AG04449 (cell line): ENCODE measurements at regions not wholly inside any gene's neighbourhood (a gene's known extent, or its start where the extent isn't known, plus 50 kb on each side); places are given as distances from the start of the nearest gene placed in this dataset.
"Not testable (repeated sequence)": the region's sequence is repeated elsewhere in the genome, so short reads cannot be mapped to it uniquely, and the experiment has no call there.

Experiments used
- CTCF ChIA-PET: fragments of 350-600 bp; formaldehyde crosslinking; extraction: SDS; loops from one replicate; lab custom pipeline; 2021; ENCODE audit warnings: antibody characterized with exemption; lab: Yijun Ruan, JAX
- POLR2A ChIA-PET: fragments of 400-600, 350-600 bp; formaldehyde crosslinking; extraction: SDS; loops from one replicate; lab custom pipeline; 2020; ENCODE audit warnings: antibody characterized with exemption, inconsistent platforms; lab: Yijun Ruan, JAX
- DNase-seq: peaks from one replicate; pipeline ENCODE4 v3.0.0-alpha.2; 2010; ENCODE audit warnings: low read depth, low spot score
- H3K4me3 ChIP-seq: 2 replicates; pipeline ENCODE4 v1.5.1; 2011; ENCODE audit warnings: low read depth, mild to moderate bottlenecking, control low read depth, low read length
- TF ChIP-seq, protein P1 (sequence below): IDR thresholded peaks from one replicate; pipeline ENCODE4 v1.5.1; 2011; ENCODE audit warnings: mild to moderate bottlenecking, moderate library complexity, low read length, control low read depth, inconsistent platforms; ENCODE audit not compliant: insufficient read depth; ENCODE audit errors: missing control alignments

DNA sequence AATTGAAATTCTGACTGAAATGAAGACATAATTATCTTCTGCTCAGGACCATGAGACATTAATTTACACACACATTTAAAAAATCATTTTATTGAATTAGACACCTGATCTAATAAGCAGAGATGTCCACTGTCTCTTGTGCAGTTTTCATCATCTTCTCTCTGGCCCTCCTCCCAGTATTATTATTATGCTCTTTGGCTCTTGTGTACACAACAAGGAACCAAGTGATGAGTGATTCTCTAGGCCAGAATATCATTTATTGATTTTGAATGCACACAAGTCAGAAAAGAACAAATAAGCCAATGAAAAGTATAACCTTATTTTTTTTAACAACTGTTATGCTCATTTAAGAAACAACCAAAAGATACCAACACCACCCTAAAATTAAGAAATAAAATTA is 244.7 kb upstream of the KRR1 start:
- TF ChIP-seq, protein P1, sequence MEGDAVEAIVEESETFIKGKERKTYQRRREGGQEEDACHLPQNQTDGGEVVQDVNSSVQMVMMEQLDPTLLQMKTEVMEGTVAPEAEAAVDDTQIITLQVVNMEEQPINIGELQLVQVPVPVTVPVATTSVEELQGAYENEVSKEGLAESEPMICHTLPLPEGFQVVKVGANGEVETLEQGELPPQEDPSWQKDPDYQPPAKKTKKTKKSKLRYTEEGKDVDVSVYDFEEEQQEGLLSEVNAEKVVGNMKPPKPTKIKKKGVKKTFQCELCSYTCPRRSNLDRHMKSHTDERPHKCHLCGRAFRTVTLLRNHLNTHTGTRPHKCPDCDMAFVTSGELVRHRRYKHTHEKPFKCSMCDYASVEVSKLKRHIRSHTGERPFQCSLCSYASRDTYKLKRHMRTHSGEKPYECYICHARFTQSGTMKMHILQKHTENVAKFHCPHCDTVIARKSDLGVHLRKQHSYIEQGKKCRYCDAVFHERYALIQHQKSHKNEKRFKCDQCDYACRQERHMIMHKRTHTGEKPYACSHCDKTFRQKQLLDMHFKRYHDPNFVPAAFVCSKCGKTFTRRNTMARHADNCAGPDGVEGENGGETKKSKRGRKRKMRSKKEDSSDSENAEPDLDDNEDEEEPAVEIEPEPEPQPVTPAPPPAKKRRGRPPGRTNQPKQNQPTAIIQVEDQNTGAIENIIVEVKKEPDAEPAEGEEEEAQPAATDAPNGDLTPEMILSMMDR, result no peak
- ChIA-PET CTCF (no interaction called here), POLR2A (no interaction called here)
- no peak overlapping the region for H3K4me3 ChIP-seq
- DNase-seq, result no peak

DNA sequence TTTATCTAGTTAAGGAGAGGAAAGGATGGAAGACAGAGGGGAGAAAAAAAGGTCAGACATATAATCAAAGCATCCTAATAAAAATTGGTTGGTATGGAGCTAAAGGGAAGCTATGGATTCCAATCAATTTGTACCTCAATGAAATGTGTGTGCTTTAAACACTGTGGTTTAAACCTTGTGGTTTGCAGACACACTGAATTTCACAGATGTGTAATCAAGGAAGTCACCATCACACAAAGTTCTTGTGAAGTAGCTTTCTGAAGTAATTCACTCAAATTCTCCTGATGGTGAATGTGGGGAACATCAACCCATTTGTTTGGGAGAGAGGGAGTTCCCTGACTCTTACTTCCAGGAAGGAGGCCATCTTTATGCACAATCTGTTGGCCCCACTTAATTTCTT is 243.3 kb upstream of the KRR1 start:
- H3K4me3 ChIP-seq, result no peak overlapping the region
- TF ChIP-seq, protein P1, result no peak
- no peak for DNase-seq
- CTCF ChIA-PET, result interaction anchor here (0.9 kb wide), 1 partner anchor 9 kb away, joined by 3 read pairs; no protein-coding TSS in a partner anchor
- POLR2A ChIA-PET, result no interaction called here

DNA sequence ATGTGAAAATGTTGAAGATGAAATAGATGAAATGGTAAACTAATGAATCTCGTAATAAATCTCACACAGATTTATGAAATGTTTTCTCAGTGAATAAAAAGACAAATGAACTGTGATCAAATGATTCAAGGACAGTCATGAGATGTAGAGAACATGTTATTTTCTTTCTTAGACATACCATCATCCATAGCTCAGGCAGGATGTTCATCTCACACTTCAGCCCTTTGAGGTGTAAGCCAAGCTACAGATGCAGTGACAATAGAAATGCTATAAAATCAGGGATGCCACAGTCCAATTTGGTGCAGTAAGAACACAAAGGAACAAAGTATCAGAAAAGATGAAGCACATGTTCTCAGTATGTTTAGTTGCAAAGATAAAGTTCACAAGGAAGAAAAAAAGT is 242.7 kb upstream of the KRR1 start:
- ChIA-PET CTCF (interaction anchor here (0.9 kb wide), 1 partner anchor 9 kb away, joined by 3 read pairs; no protein-coding TSS in a partner anchor), POLR2A (no interaction called here)
- TF ChIP-seq, protein P1, result no peak
- DNase-seq, result no peak
- H3K4me3 ChIP-seq, result no peak overlapping the region

DNA sequence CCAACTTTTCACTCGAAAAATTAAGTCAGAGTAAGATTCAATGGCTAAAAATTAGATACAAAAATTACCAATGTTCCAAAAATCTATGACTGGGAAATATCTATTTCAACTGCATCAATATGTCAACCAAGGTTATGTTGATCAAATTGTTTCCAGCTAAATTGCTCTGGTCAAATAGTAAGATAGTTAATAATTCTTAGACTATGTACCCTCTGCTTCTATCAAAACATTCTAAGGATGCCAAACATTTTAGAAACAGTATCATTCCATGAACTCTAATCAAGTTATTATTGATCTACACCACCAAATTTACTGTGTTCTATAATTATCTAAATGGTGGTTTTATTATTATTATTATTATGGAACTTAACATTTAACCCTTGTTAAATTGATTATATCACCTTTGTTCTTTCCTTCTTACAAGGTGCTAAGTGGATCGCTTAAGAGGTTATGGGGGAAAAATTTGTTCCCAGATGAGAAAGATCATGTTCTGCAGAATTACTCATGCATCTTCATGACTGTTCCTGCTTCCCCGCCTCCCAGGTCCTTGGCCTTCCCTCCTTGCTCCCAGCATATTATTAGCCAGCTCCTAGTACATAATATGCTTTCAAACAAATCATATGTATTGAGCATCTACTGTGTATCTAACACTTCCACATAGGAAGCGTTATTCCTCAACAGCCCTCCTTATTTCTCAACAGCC is 240.5 kb upstream of the KRR1 start:
- no peak overlapping the region for H3K4me3 ChIP-seq
- TF ChIP-seq, protein P1, result no peak
- CTCF ChIA-PET, result interaction anchor here (0.7 to 1.9 kb wide), 4 partner anchors 14 to 224 kb away, joined by 3 to 5 read pairs (median 3); no protein-coding TSS in a partner anchor
- DNase-seq, result no peak
- POLR2A ChIA-PET, result interaction anchor here (1.1 to 1.5 kb wide), 2 partner anchors 273 to 279 kb away, joined by 5 to 9 read pairs; partner anchors contain the start of gene PHLDA1

DNA sequence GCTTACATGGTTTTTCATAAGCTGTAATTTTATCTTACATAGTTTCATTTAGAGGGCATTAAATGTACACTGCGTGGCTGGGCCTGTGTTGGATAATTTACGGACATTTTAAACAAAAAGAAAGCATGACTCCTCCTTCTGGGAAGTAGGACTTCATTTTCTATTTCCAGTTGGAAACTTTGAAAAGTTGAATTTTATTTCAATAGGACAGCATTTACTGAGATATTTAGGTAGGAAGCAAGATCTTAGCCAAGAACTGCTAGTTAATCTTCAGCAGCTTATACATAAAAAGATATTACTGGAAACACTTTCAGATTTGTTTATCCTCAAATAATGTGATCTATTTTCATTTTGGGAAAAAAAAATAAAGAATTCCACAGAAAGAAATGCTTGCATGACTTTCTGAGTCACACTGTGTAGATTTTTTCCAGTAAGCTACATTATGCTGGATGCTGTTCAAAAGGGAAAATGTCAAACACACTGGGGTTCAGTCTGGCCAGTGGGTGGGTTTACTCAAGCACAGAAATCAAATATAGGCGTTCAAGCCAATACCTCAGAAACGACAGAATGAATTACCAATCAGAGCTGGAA is 239.4 kb upstream of the KRR1 start:
- POLR2A ChIA-PET, result interaction anchor here (1.1 to 1.5 kb wide), 2 partner anchors 274 to 280 kb away, joined by 5 to 9 read pairs; partner anchors contain the start of gene PHLDA1
- TF ChIP-seq, protein P1, result no peak
- CTCF ChIA-PET, result interaction anchor here (0.7 to 1.9 kb wide), 10 partner anchors 11 to 280 kb away, joined by 3 to 9 read pairs (median 3); no protein-coding TSS in a partner anchor
- H3K4me3 ChIP-seq, result no peak overlapping the region
- DNase-seq, result peak; percentile 36

DNA sequence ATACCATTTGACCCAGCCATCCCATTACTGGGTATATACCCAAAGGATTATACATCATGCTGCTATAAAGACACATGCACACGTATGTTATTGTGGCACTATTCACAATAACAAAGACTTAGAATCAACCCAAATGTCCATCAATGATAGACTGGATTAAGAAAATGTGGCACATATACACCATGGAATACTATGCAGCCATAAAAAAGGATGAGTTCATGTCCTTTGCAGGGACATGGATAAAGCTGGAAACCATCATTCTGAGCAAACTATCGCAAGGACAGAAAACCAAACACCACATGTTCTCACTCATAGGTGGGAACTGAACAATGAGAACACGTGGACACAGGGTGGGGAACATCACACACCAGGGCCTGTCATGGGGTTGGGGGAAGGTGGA is 237.6 kb upstream of the KRR1 start:
- CTCF ChIA-PET, H3K4me3 ChIP-seq, DNase-seq, POLR2A ChIA-PET: not testable (repeated sequence)
